Activated T-helper 1 cell treated with anti-CD3 and anti-CD28 coated beads, Interleukin-12 subunit alpha, Interleukin-12 subunit beta, Interleukin-2, Interleukin-4 antibody, amounts not matched to agents 30 ng/mL and 10 ng/mL and 1 ng/mL, durations not matched to agents 14 hours and 24 hours and 36 hours (primary cell): ENCODE measurements at regions not wholly inside any gene's neighbourhood (a gene's known extent, or its start where the extent isn't known, plus 50 kb on each side); places are given as distances from the start of the nearest gene placed in this dataset.

ENCODE experiments used
- DNase-seq: peaks from one replicate; pipeline ENCODE4 v3.0.0; 2021; ENCODE audit warnings: low spot score
- H3K27ac Mint-ChIP-seq: one replicate; pipeline ENCODE4 v1.8.0; 2021; ENCODE audit warnings: mild to moderate bottlenecking, mixed read lengths
- H3K27me3 Mint-ChIP-seq: one replicate; pipeline ENCODE4 v1.8.0; 2022; ENCODE audit warnings: mild to moderate bottlenecking, moderate library complexity, mixed read lengths; ENCODE audit not compliant: insufficient read depth
- H3K36me3 Mint-ChIP-seq: one replicate; pipeline ENCODE4 v1.8.0; 2021; ENCODE audit warnings: low read depth, mixed read lengths
- H3K4me1 Mint-ChIP-seq: one replicate; pipeline ENCODE4 v1.8.0; 2021; ENCODE audit warnings: low read depth, mixed read lengths
- H3K4me3 Mint-ChIP-seq: one replicate; pipeline ENCODE4 v1.8.0; 2021; ENCODE audit warnings: mild to moderate bottlenecking, moderate library complexity, mixed read lengths
- H3K9me3 Mint-ChIP-seq: one replicate; pipeline ENCODE4 v1.8.0; 2021; ENCODE audit warnings: mixed read lengths
- intact Hi-C: fragments of 100-400 bp; cut with micrococcal nuclease; formaldehyde crosslinking; loops from one replicate; pipeline ENCODE4 v1.15.1; 2024

- H3K36me3 Mint-ChIP-seq: no peaks in the 10 kb centered on the region
- H3K27ac Mint-ChIP-seq: no peak overlapping the region
- intact Hi-C loops: no loop called here
- no peak for DNase-seq
- no peaks in the 10 kb centered on the region for H3K4me1 Mint-ChIP-seq
- no peak overlapping the region for H3K4me3 Mint-ChIP-seq
- H3K27me3 Mint-ChIP-seq: no peaks in the 10 kb centered on the region
- H3K9me3 Mint-ChIP-seq: no peaks in the 10 kb centered on the region
Measured at GRCh38 chr12:118780939-118781338, 200.4 kb upstream of the SRRM4 start.

- H3K4me3 Mint-ChIP-seq: no peak overlapping the region
- intact Hi-C loops: no loop called here
- no peaks in the 10 kb centered on the region for H3K27me3 Mint-ChIP-seq
- H3K9me3 Mint-ChIP-seq: no peaks in the 10 kb centered on the region
- no peaks in the 10 kb centered on the region for H3K36me3 Mint-ChIP-seq
- H3K27ac Mint-ChIP-seq: no peak overlapping the region
- no peak for DNase-seq
- H3K4me1 Mint-ChIP-seq: no peaks in the 10 kb centered on the region
Measured at GRCh38 chr12:118781692-118782091, 199.6 kb upstream of the SRRM4 start.

- Mint-ChIP-seq H3K27me3 (no peaks in the 10 kb centered on the region), H3K9me3 (no peaks in the 10 kb centered on the region), H3K4me3 (no peak overlapping the region), H3K36me3 (no peaks in the 10 kb centered on the region), H3K27ac (no peak overlapping the region), H3K4me1 (no peaks in the 10 kb centered on the region)
- DNase-seq: no peak
- intact Hi-C loops: no loop called here
Measured at GRCh38 chr12:118783703-118784102, 197.6 kb upstream of the SRRM4 start.

GRCh38 chr12:118790578-118790977 is 190.8 kb upstream of the SRRM4 start:
- DNase-seq: no peak
- no peaks in the 10 kb centered on the region for H3K27me3 Mint-ChIP-seq
- H3K9me3 Mint-ChIP-seq: no peaks in the 10 kb centered on the region
- no peak overlapping the region for H3K4me3 Mint-ChIP-seq
- intact Hi-C loops: no loop called here
- no peak overlapping the region for H3K27ac Mint-ChIP-seq
- no peaks in the 10 kb centered on the region for H3K4me1 Mint-ChIP-seq
- H3K36me3 Mint-ChIP-seq: no peaks in the 10 kb centered on the region

- intact Hi-C loops: no loop called here
- H3K4me3 Mint-ChIP-seq: no peak overlapping the region
- no peaks in the 10 kb centered on the region for H3K27me3 Mint-ChIP-seq
- no peaks in the 10 kb centered on the region for H3K4me1 Mint-ChIP-seq
- peaks cover 5% of the 10 kb centered on the region for H3K9me3 Mint-ChIP-seq
- DNase-seq: no peak
- no peak overlapping the region for H3K27ac Mint-ChIP-seq
- no peaks in the 10 kb centered on the region for H3K36me3 Mint-ChIP-seq
Measured at GRCh38 chr12:118813778-118814357, 167.5 kb upstream of the SRRM4 start.

- no peak for DNase-seq
- no peaks in the 10 kb centered on the region for H3K9me3 Mint-ChIP-seq
- no peaks in the 10 kb centered on the region for H3K4me1 Mint-ChIP-seq
- H3K27me3 Mint-ChIP-seq: no peaks in the 10 kb centered on the region
- H3K27ac Mint-ChIP-seq: no peak overlapping the region
- intact Hi-C loops: no loop called here
- no peak overlapping the region for H3K4me3 Mint-ChIP-seq
- H3K36me3 Mint-ChIP-seq: no peaks in the 10 kb centered on the region
Measured at GRCh38 chr12:118816296-118816695, 165.0 kb upstream of the SRRM4 start.

GRCh38 chr12:118821386-118821925 is 159.9 kb upstream of the SRRM4 start:
- no peak for DNase-seq
- intact Hi-C loops: no loop called here
- Mint-ChIP-seq H3K36me3 (no peaks in the 10 kb centered on the region), H3K4me3 (no peak overlapping the region), H3K9me3 (no peaks in the 10 kb centered on the region), H3K27me3 (no peaks in the 10 kb centered on the region), H3K4me1 (no peaks in the 10 kb centered on the region), H3K27ac (no peak overlapping the region)

GRCh38 chr12:118822512-118822911 is 158.8 kb upstream of the SRRM4 start:
- no peaks in the 10 kb centered on the region for H3K4me1 Mint-ChIP-seq
- no peak overlapping the region for H3K4me3 Mint-ChIP-seq
- intact Hi-C loops: no loop called here
- no peaks in the 10 kb centered on the region for H3K36me3 Mint-ChIP-seq
- no peak overlapping the region for H3K27ac Mint-ChIP-seq
- H3K9me3 Mint-ChIP-seq: no peaks in the 10 kb centered on the region
- no peak for DNase-seq
- H3K27me3 Mint-ChIP-seq: no peaks in the 10 kb centered on the region

- DNase-seq: no peak
- H3K9me3 Mint-ChIP-seq: no peaks in the 10 kb centered on the region
Measured at GRCh38 chr12:118827047-118827446, 154.3 kb upstream of the SRRM4 start.

GRCh38 chr12:118827606-118828005 is 153.7 kb upstream of the SRRM4 start:
- no peak for DNase-seq
- Mint-ChIP-seq H3K9me3 (no peaks in the 10 kb centered on the region), H3K4me3 (no peak overlapping the region), H3K36me3 (no peaks in the 10 kb centered on the region), H3K4me1 (no peaks in the 10 kb centered on the region), H3K27ac (no peak overlapping the region), H3K27me3 (no peaks in the 10 kb centered on the region)
- intact Hi-C loops: no loop called here

More at GRCh38 chr12:118827047-118827446, 154.3 kb upstream of the SRRM4 start:
- H3K27ac Mint-ChIP-seq: no peak overlapping the region
- H3K27me3 Mint-ChIP-seq: no peaks in the 10 kb centered on the region
- no peaks in the 10 kb centered on the region for H3K36me3 Mint-ChIP-seq
- intact Hi-C loops: no loop called here
- no peaks in the 10 kb centered on the region for H3K4me1 Mint-ChIP-seq
- no peak overlapping the region for H3K4me3 Mint-ChIP-seq

- Mint-ChIP-seq H3K4me3 (no peak overlapping the region), H3K9me3 (no peaks in the 10 kb centered on the region), H3K27me3 (no peaks in the 10 kb centered on the region), H3K4me1 (no peaks in the 10 kb centered on the region), H3K27ac (no peak overlapping the region), H3K36me3 (no peaks in the 10 kb centered on the region)
- no peak for DNase-seq
- intact Hi-C loops: no loop called here
Measured at GRCh38 chr12:118830296-118830695, 151.0 kb upstream of the SRRM4 start.

- H3K4me3 Mint-ChIP-seq: no peak overlapping the region
- H3K9me3 Mint-ChIP-seq: no peaks in the 10 kb centered on the region
- intact Hi-C loops: no loop called here
- H3K36me3 Mint-ChIP-seq: no peaks in the 10 kb centered on the region
- no peak overlapping the region for H3K27ac Mint-ChIP-seq
- H3K27me3 Mint-ChIP-seq: no peaks in the 10 kb centered on the region
- H3K4me1 Mint-ChIP-seq: no peaks in the 10 kb centered on the region
- DNase-seq: no peak
Measured at GRCh38 chr12:118835926-118836325, 145.4 kb upstream of the SRRM4 start.

GRCh38 chr12:118840399-118840798 is 140.9 kb upstream of the SRRM4 start:
- H3K27ac Mint-ChIP-seq: no peak overlapping the region

GRCh38 chr12:118840878-118841277 is 140.5 kb upstream of the SRRM4 start:
- Mint-ChIP-seq H3K27ac (no peak overlapping the region), H3K4me3 (no peak overlapping the region), H3K36me3 (no peaks in the 10 kb centered on the region), H3K4me1 (no peaks in the 10 kb centered on the region), H3K9me3 (no peaks in the 10 kb centered on the region), H3K27me3 (no peaks in the 10 kb centered on the region)
- intact Hi-C loops: no loop called here
- no peak for DNase-seq

More at GRCh38 chr12:118840399-118840798, 140.9 kb upstream of the SRRM4 start:
- no peak for DNase-seq
- intact Hi-C loops: no loop called here
- H3K4me3 Mint-ChIP-seq: no peak overlapping the region
- no peaks in the 10 kb centered on the region for H3K27me3 Mint-ChIP-seq
- H3K9me3 Mint-ChIP-seq: no peaks in the 10 kb centered on the region
- no peaks in the 10 kb centered on the region for H3K4me1 Mint-ChIP-seq
- H3K36me3 Mint-ChIP-seq: no peaks in the 10 kb centered on the region
